ENCODE measurements at regions not wholly inside any gene's neighbourhood (a gene's known extent, or its start where the extent isn't known, plus 50 kb on each side); places are given as distances from the start of the nearest gene placed in this dataset.

GRCh38 chr3:177483182-177483967 lies 286.1 kb upstream of the TBL1XR1 start:
- peak; percentile 19; the same call in 1 of the 3 replicates for ATAC-seq
- TF ChIP-seq ISL1 (CRISPR knock-in tag; IDR thresholded peaks at IDR 0.05) (no peak), ZNF70 (CRISPR knock-in tag; IDR thresholded peaks at IDR 0.05) (no peak), CSDC2 (CRISPR knock-in tag; IDR thresholded peaks at IDR 0.05) (no peak), ZC3H10 (CRISPR knock-in tag; IDR thresholded peaks at IDR 0.05) (no peak), CREB5 (CRISPR knock-in tag; IDR thresholded peaks at IDR 0.05; ENCODE audit: low read depth) (no peak)

- no peak for TF ChIP-seq GLIS3 (CRISPR knock-in tag; IDR thresholded peaks at IDR 0.05)
- TF ChIP-seq PATZ1 (CRISPR knock-in tag; IDR thresholded peaks at IDR 0.05; ENCODE audit: borderline replicate concordance) = no peak
- no peak for TF ChIP-seq CSRNP3 (CRISPR knock-in tag; IDR thresholded peaks at IDR 0.05)
- no peak for TF ChIP-seq POU6F1 (CRISPR knock-in tag; IDR thresholded peaks at IDR 0.05; ENCODE audit: borderline replicate concordance, low read depth)
- no peak for TF ChIP-seq SNAI2 (CRISPR knock-in tag; IDR thresholded peaks at IDR 0.05)
- no peak for TF ChIP-seq ZNF70 (CRISPR knock-in tag; IDR thresholded peaks at IDR 0.05)
- TF ChIP-seq CSDC2 (CRISPR knock-in tag; IDR thresholded peaks at IDR 0.05) = no peak
- TF ChIP-seq ZNF8 (CRISPR knock-in tag; IDR thresholded peaks at IDR 0.05) = no peak
- TF ChIP-seq TCF4 (CRISPR knock-in tag; IDR thresholded peaks at IDR 0.05; ENCODE audit: borderline replicate concordance) = no peak
- TF ChIP-seq TOX (CRISPR knock-in tag; IDR thresholded peaks at IDR 0.05; ENCODE audit: borderline replicate concordance) = no peak
- ATAC-seq = no peak
Measured at GRCh38 chr3:177484206-177484605, 286.9 kb upstream of the TBL1XR1 start.

GRCh38 chr3:177484926-177485325 lies 287.6 kb upstream of the TBL1XR1 start:
- ATAC-seq = no peak
- TF ChIP-seq TSHZ2 (CRISPR knock-in tag; IDR thresholded peaks at IDR 0.05) (no peak), ARNTL (CRISPR knock-in tag; IDR thresholded peaks at IDR 0.05; ENCODE audit: borderline replicate concordance, low read depth) (no peak), CSRNP3 (CRISPR knock-in tag; IDR thresholded peaks at IDR 0.05) (no peak), ISL1 (CRISPR knock-in tag; IDR thresholded peaks at IDR 0.05) (no peak), ZFP3 (CRISPR knock-in tag; IDR thresholded peaks at IDR 0.05) (no peak), ZNF70 (CRISPR knock-in tag; IDR thresholded peaks at IDR 0.05) (no peak), ZNF8 (CRISPR knock-in tag; IDR thresholded peaks at IDR 0.05) (no peak), TCF4 (CRISPR knock-in tag; IDR thresholded peaks at IDR 0.05; ENCODE audit: borderline replicate concordance) (no peak)

Measured in SK-N-SH treated with all-trans-retinoic acid at 6 μM for 48 hours (cell line).